Effector memory CD4-positive, alpha-beta T cell (primary cell): ENCODE measurements at regions not wholly inside any gene's neighbourhood (a gene's known extent, or its start where the extent isn't known, plus 50 kb on each side); places are given as distances from the start of the nearest gene placed in this dataset.
A peak's percentile ranks its signal among the peaks of the same experiment; 100 is the strongest.

Experiments
- DNase-seq, 3 donors: peaks; one replicate each; pipeline ENCODE4 v3.0.0-alpha.2; 2020
- H3K27ac ChIP-seq: 2 replicates; pipeline ENCODE4 v1.7.0; 2013; ENCODE audit warnings: mild to moderate bottlenecking, low read length, moderate library complexity; ENCODE audit not compliant: insufficient read depth, poor library complexity, severe bottlenecking
- H3K27me3 ChIP-seq: replicated peaks from 2 replicates; pipeline ENCODE4 v1.7.0; 2013; ENCODE audit warnings: mild to moderate bottlenecking, low read length; ENCODE audit not compliant: insufficient read depth, control insufficient read depth, poor library complexity, severe bottlenecking
- H3K36me3 ChIP-seq: 2 replicates; pipeline ENCODE4 v1.7.0; 2013; ENCODE audit warnings: mild to moderate bottlenecking, low read length, moderate library complexity; ENCODE audit not compliant: control insufficient read depth, insufficient read depth
- H3K4me1 ChIP-seq: 2 replicates; pipeline ENCODE4 v1.7.0; 2013; ENCODE audit warnings: low read length, mild to moderate bottlenecking; ENCODE audit not compliant: control insufficient read depth, insufficient read depth, poor library complexity, severe bottlenecking
- H3K4me3 ChIP-seq: 2 replicates; pipeline ENCODE4 v1.7.0; 2013; ENCODE audit warnings: low read length, low read depth, mild to moderate bottlenecking; ENCODE audit not compliant: insufficient read depth, poor library complexity, severe bottlenecking
- H3K9me3 ChIP-seq: 2 replicates; pipeline ENCODE4 v1.7.0; 2013; ENCODE audit warnings: mild to moderate bottlenecking, low read length, moderate library complexity; ENCODE audit not compliant: control insufficient read depth

- no peak for DNase-seq
- H3K4me3 ChIP-seq: no peak overlapping the region
- H3K36me3 ChIP-seq: no peaks in the 10 kb centered on the region
- H3K4me1 ChIP-seq: peaks cover 60% of the 10 kb centered on the region
- H3K9me3 ChIP-seq: no peaks in the 10 kb centered on the region
- H3K27ac ChIP-seq: peak overlapping the region; percentile 94
- no peaks in the 10 kb centered on the region for H3K27me3 ChIP-seq
These were observed 243.5 kb downstream of the ETS1 start for GRCh38 chr11:128343870-128344269.

- no peak overlapping the region for H3K4me3 ChIP-seq
- H3K4me1 ChIP-seq: peaks cover 60% of the 10 kb centered on the region
- H3K27me3 ChIP-seq: no peaks in the 10 kb centered on the region
- H3K36me3 ChIP-seq: no peaks in the 10 kb centered on the region
- peak overlapping the region; percentile 94 for H3K27ac ChIP-seq
- no peaks in the 10 kb centered on the region for H3K9me3 ChIP-seq
- no peak for DNase-seq
These were observed 244.2 kb downstream of the ETS1 start for GRCh38 chr11:128343135-128343514.

- DNase-seq: peak; percentile 38 to 76 (median 51)
- Histone ChIP-seq H3K4me1 (peaks cover 60% of the 10 kb centered on the region), H3K27ac (peak overlapping the region; percentile 94), H3K9me3 (no peaks in the 10 kb centered on the region), H3K36me3 (no peaks in the 10 kb centered on the region), H3K27me3 (no peaks in the 10 kb centered on the region), H3K4me3 (no peak overlapping the region)
These were observed 244.7 kb downstream of the ETS1 start for GRCh38 chr11:128342511-128343134.

GRCh38 chr11:128341280-128342248 lies 245.8 kb downstream of the ETS1 start:
- no peaks in the 10 kb centered on the region for H3K9me3 ChIP-seq
- H3K4me1 ChIP-seq: peaks cover 56% of the 10 kb centered on the region
- H3K36me3 ChIP-seq: no peaks in the 10 kb centered on the region
- H3K27ac ChIP-seq: peak overlapping the region; percentile 94
- no peaks in the 10 kb centered on the region for H3K27me3 ChIP-seq
- peak; percentile 48 to 62 (median 52) for DNase-seq
- peak overlapping the region; percentile 11 for H3K4me3 ChIP-seq

GRCh38 chr11:128339792-128340191 lies 247.6 kb downstream of the ETS1 start:
- no peak for DNase-seq
- H3K27ac ChIP-seq: peak overlapping the region; percentile 68
- H3K4me1 ChIP-seq: peaks cover 48% of the 10 kb centered on the region

GRCh38 chr11:128338811-128339210 lies 248.5 kb downstream of the ETS1 start:
- Histone ChIP-seq H3K27me3 (no peaks in the 10 kb centered on the region), H3K27ac (peak overlapping the region; percentile 68), H3K4me1 (peaks cover 38% of the 10 kb centered on the region), H3K4me3 (no peak overlapping the region), H3K36me3 (no peaks in the 10 kb centered on the region), H3K9me3 (no peaks in the 10 kb centered on the region)
- no peak for DNase-seq

More at GRCh38 chr11:128339792-128340191, 247.6 kb downstream of the ETS1 start:
- H3K9me3 ChIP-seq: no peaks in the 10 kb centered on the region
- no peaks in the 10 kb centered on the region for H3K36me3 ChIP-seq
- no peaks in the 10 kb centered on the region for H3K27me3 ChIP-seq
- H3K4me3 ChIP-seq: no peak overlapping the region

GRCh38 chr11:128336203-128336602 lies 251.2 kb downstream of the ETS1 start:
- no peak for DNase-seq

GRCh38 chr11:128335729-128336128 lies 251.6 kb downstream of the ETS1 start:
- Histone ChIP-seq H3K27ac (no peak overlapping the region), H3K27me3 (no peaks in the 10 kb centered on the region), H3K4me1 (peaks cover 8% of the 10 kb centered on the region), H3K36me3 (no peaks in the 10 kb centered on the region), H3K9me3 (no peaks in the 10 kb centered on the region), H3K4me3 (no peak overlapping the region)
- DNase-seq: no peak

More at GRCh38 chr11:128336203-128336602, 251.2 kb downstream of the ETS1 start:
- Histone ChIP-seq H3K27me3 (no peaks in the 10 kb centered on the region), H3K27ac (no peak overlapping the region), H3K36me3 (no peaks in the 10 kb centered on the region), H3K4me1 (peaks cover 13% of the 10 kb centered on the region), H3K9me3 (no peaks in the 10 kb centered on the region), H3K4me3 (no peak overlapping the region)

GRCh38 chr11:128334311-128335044 lies 252.9 kb downstream of the ETS1 start:
- Histone ChIP-seq H3K27ac (no peak overlapping the region), H3K27me3 (no peaks in the 10 kb centered on the region)
- DNase-seq: no peak

More at GRCh38 chr11:128334311-128335044, 252.9 kb downstream of the ETS1 start:
- Histone ChIP-seq H3K36me3 (no peaks in the 10 kb centered on the region), H3K4me3 (no peak overlapping the region), H3K9me3 (no peaks in the 10 kb centered on the region), H3K4me1 (peaks cover 12% of the 10 kb centered on the region)
